ENCODE measurements at regions not wholly inside any gene's neighbourhood (a gene's known extent, or its start where the extent isn't known, plus 50 kb on each side); places are given as distances from the start of the nearest gene placed in this dataset.

GRCh38 chr3:181457756-181458155 is 254.0 kb upstream of the SOX2 start:
- Histone ChIP-seq H3K27me3 (ENCODE audit: control insufficient read depth in 5 of 5, insufficient read depth in 4 of 5, low read length in 5 of 5) (no peaks in the 10 kb centered on the region), H3K4me1 (ENCODE audit: control insufficient read depth in 5 of 5, insufficient read depth in 5 of 5, low read length in 5 of 5) (no peaks in the 10 kb centered on the region), H3K27ac (ENCODE audit: low read depth, low read length) (no peak overlapping the region), H3K36me3 (ENCODE audit: control insufficient read depth in 5 of 5, insufficient read depth in 5 of 5, low read length in 5 of 5) (no peaks in the 10 kb centered on the region), H3K9me3 (ENCODE audit: control insufficient read depth in 5 of 5, low read length in 5 of 5) (peaks cover 0 to 2% (median 0%) of the 10 kb centered on the region in 5 donors), H3K4me3 (ENCODE audit: low read depth in 1 of 5, low read length in 5 of 5) (no peak overlapping the region), H3K9ac (ENCODE audit: low read length in 5 of 5) (no peak overlapping the region)

GRCh38 chr3:181457190-181457589 is 254.5 kb upstream of the SOX2 start:
- H3K9ac ChIP-seq (ENCODE audit: low read length in 5 of 5) = no peak overlapping the region
- H3K9me3 ChIP-seq (ENCODE audit: control insufficient read depth in 5 of 5, low read length in 5 of 5) = peaks cover 0 to 2% (median 0%) of the 10 kb centered on the region in 5 donors
- H3K4me1 ChIP-seq (ENCODE audit: control insufficient read depth in 5 of 5, insufficient read depth in 5 of 5, low read length in 5 of 5) = no peaks in the 10 kb centered on the region
- H3K27ac ChIP-seq (ENCODE audit: low read depth, low read length) = no peak overlapping the region
- H3K27me3 ChIP-seq (ENCODE audit: control insufficient read depth in 5 of 5, insufficient read depth in 4 of 5, low read length in 5 of 5) = no peaks in the 10 kb centered on the region
- no peak overlapping the region for H3K4me3 ChIP-seq (ENCODE audit: low read depth in 1 of 5, low read length in 5 of 5)
- no peaks in the 10 kb centered on the region for H3K36me3 ChIP-seq (ENCODE audit: control insufficient read depth in 5 of 5, insufficient read depth in 5 of 5, low read length in 5 of 5)

GRCh38 chr3:181455276-181455675 is 256.4 kb upstream of the SOX2 start:
- Histone ChIP-seq H3K9me3 (ENCODE audit: control insufficient read depth in 5 of 5, low read length in 5 of 5) (peaks cover 0 to 5% (median 4%) of the 10 kb centered on the region in 5 donors), H3K27ac (ENCODE audit: low read depth, low read length) (no peak overlapping the region), H3K4me3 (ENCODE audit: low read depth in 1 of 5, low read length in 5 of 5) (no peak overlapping the region), H3K27me3 (ENCODE audit: control insufficient read depth in 5 of 5, insufficient read depth in 4 of 5, low read length in 5 of 5) (no peaks in the 10 kb centered on the region), H3K9ac (ENCODE audit: low read length in 5 of 5) (no peak overlapping the region), H3K4me1 (ENCODE audit: control insufficient read depth in 5 of 5, insufficient read depth in 5 of 5, low read length in 5 of 5) (no peaks in the 10 kb centered on the region), H3K36me3 (ENCODE audit: control insufficient read depth in 5 of 5, insufficient read depth in 5 of 5, low read length in 5 of 5) (no peaks in the 10 kb centered on the region)

- Histone ChIP-seq H3K27ac (ENCODE audit: low read depth, low read length) (no peak overlapping the region), H3K9me3 (ENCODE audit: control insufficient read depth in 5 of 5, low read length in 5 of 5) (peaks cover 0 to 9% (median 4%) of the 10 kb centered on the region in 5 donors), H3K27me3 (ENCODE audit: control insufficient read depth in 5 of 5, insufficient read depth in 4 of 5, low read length in 5 of 5) (no peaks in the 10 kb centered on the region), H3K36me3 (ENCODE audit: control insufficient read depth in 5 of 5, insufficient read depth in 5 of 5, low read length in 5 of 5) (no peaks in the 10 kb centered on the region), H3K4me3 (ENCODE audit: low read depth in 1 of 5, low read length in 5 of 5) (no peak overlapping the region), H3K4me1 (ENCODE audit: control insufficient read depth in 5 of 5, insufficient read depth in 5 of 5, low read length in 5 of 5) (no peaks in the 10 kb centered on the region), H3K9ac (ENCODE audit: low read length in 5 of 5) (no peak overlapping the region)
Measured at GRCh38 chr3:181454451-181455027, 257.2 kb upstream of the SOX2 start.

GRCh38 chr3:181446741-181447140 is 265.0 kb upstream of the SOX2 start:
- Histone ChIP-seq H3K4me1 (ENCODE audit: control insufficient read depth in 5 of 5, insufficient read depth in 5 of 5, low read length in 5 of 5) (no peaks in the 10 kb centered on the region), H3K9me3 (ENCODE audit: control insufficient read depth in 5 of 5, low read length in 5 of 5) (peaks cover 0 to 5% (median 4%) of the 10 kb centered on the region in 5 donors), H3K9ac (ENCODE audit: low read length in 5 of 5) (no peak overlapping the region), H3K27me3 (ENCODE audit: control insufficient read depth in 5 of 5, insufficient read depth in 4 of 5, low read length in 5 of 5) (no peaks in the 10 kb centered on the region), H3K27ac (ENCODE audit: low read depth, low read length) (no peak overlapping the region), H3K36me3 (ENCODE audit: control insufficient read depth in 5 of 5, insufficient read depth in 5 of 5, low read length in 5 of 5) (no peaks in the 10 kb centered on the region), H3K4me3 (ENCODE audit: low read depth in 1 of 5, low read length in 5 of 5) (no peak overlapping the region)

- Histone ChIP-seq H3K4me3 (ENCODE audit: low read depth in 1 of 5, low read length in 5 of 5) (no peak overlapping the region), H3K27ac (ENCODE audit: low read depth, low read length) (no peak overlapping the region), H3K27me3 (ENCODE audit: control insufficient read depth in 5 of 5, insufficient read depth in 4 of 5, low read length in 5 of 5) (no peaks in the 10 kb centered on the region), H3K36me3 (ENCODE audit: control insufficient read depth in 5 of 5, insufficient read depth in 5 of 5, low read length in 5 of 5) (no peaks in the 10 kb centered on the region), H3K9ac (ENCODE audit: low read length in 5 of 5) (no peak overlapping the region), H3K9me3 (ENCODE audit: control insufficient read depth in 5 of 5, low read length in 5 of 5) (no peaks in the 10 kb centered on the region), H3K4me1 (ENCODE audit: control insufficient read depth in 5 of 5, insufficient read depth in 5 of 5, low read length in 5 of 5) (no peaks in the 10 kb centered on the region)
Measured at GRCh38 chr3:181442066-181442465, 269.7 kb upstream of the SOX2 start.

GRCh38 chr3:181432992-181433391 is 278.7 kb upstream of the SOX2 start:
- no peak overlapping the region for H3K4me3 ChIP-seq (ENCODE audit: low read depth in 1 of 5, low read length in 5 of 5)
- H3K27ac ChIP-seq (ENCODE audit: low read depth, low read length) = no peak overlapping the region
- no peaks in the 10 kb centered on the region for H3K27me3 ChIP-seq (ENCODE audit: control insufficient read depth in 5 of 5, insufficient read depth in 4 of 5, low read length in 5 of 5)
- peaks cover 0 to 4% (median 0%) of the 10 kb centered on the region in 5 donors for H3K9me3 ChIP-seq (ENCODE audit: control insufficient read depth in 5 of 5, low read length in 5 of 5)
- H3K36me3 ChIP-seq (ENCODE audit: control insufficient read depth in 5 of 5, insufficient read depth in 5 of 5, low read length in 5 of 5) = no peaks in the 10 kb centered on the region
- no peak overlapping the region for H3K9ac ChIP-seq (ENCODE audit: low read length in 5 of 5)
- H3K4me1 ChIP-seq (ENCODE audit: control insufficient read depth in 5 of 5, insufficient read depth in 5 of 5, low read length in 5 of 5) = no peaks in the 10 kb centered on the region

GRCh38 chr3:181431748-181432147 is 280.0 kb upstream of the SOX2 start:
- no peaks in the 10 kb centered on the region for H3K36me3 ChIP-seq (ENCODE audit: control insufficient read depth in 5 of 5, insufficient read depth in 5 of 5, low read length in 5 of 5)
- H3K9ac ChIP-seq (ENCODE audit: low read length in 5 of 5) = no peak overlapping the region
- no peak overlapping the region for H3K4me3 ChIP-seq (ENCODE audit: low read depth in 1 of 5, low read length in 5 of 5)
- H3K27ac ChIP-seq (ENCODE audit: low read depth, low read length) = no peak overlapping the region
- H3K9me3 ChIP-seq (ENCODE audit: control insufficient read depth in 5 of 5, low read length in 5 of 5) = peaks cover 0 to 4% (median 0%) of the 10 kb centered on the region in 5 donors
- H3K27me3 ChIP-seq (ENCODE audit: control insufficient read depth in 5 of 5, insufficient read depth in 4 of 5, low read length in 5 of 5) = no peaks in the 10 kb centered on the region
- no peaks in the 10 kb centered on the region for H3K4me1 ChIP-seq (ENCODE audit: control insufficient read depth in 5 of 5, insufficient read depth in 5 of 5, low read length in 5 of 5)

- Histone ChIP-seq H3K36me3 (ENCODE audit: control insufficient read depth in 5 of 5, insufficient read depth in 5 of 5, low read length in 5 of 5) (no peaks in the 10 kb centered on the region), H3K4me3 (ENCODE audit: low read depth in 1 of 5, low read length in 5 of 5) (no peak overlapping the region), H3K27me3 (ENCODE audit: control insufficient read depth in 5 of 5, insufficient read depth in 4 of 5, low read length in 5 of 5) (no peaks in the 10 kb centered on the region), H3K9me3 (ENCODE audit: control insufficient read depth in 5 of 5, low read length in 5 of 5) (no peaks in the 10 kb centered on the region), H3K4me1 (ENCODE audit: control insufficient read depth in 5 of 5, insufficient read depth in 5 of 5, low read length in 5 of 5) (no peaks in the 10 kb centered on the region), H3K27ac (ENCODE audit: low read depth, low read length) (no peak overlapping the region), H3K9ac (ENCODE audit: low read length in 5 of 5) (no peak overlapping the region)
Measured at GRCh38 chr3:181425074-181425473, 286.7 kb upstream of the SOX2 start.

- Histone ChIP-seq H3K4me3 (ENCODE audit: low read depth in 1 of 5, low read length in 5 of 5) (no peak overlapping the region), H3K27ac (ENCODE audit: low read depth, low read length) (no peak overlapping the region), H3K9me3 (ENCODE audit: control insufficient read depth in 5 of 5, low read length in 5 of 5) (no peaks in the 10 kb centered on the region)
Measured at GRCh38 chr3:181418233-181418632, 293.5 kb upstream of the SOX2 start.

GRCh38 chr3:181417748-181418147 is 294.0 kb upstream of the SOX2 start:
- Histone ChIP-seq H3K4me1 (ENCODE audit: control insufficient read depth in 5 of 5, insufficient read depth in 5 of 5, low read length in 5 of 5) (no peaks in the 10 kb centered on the region), H3K4me3 (ENCODE audit: low read depth in 1 of 5, low read length in 5 of 5) (no peak overlapping the region), H3K27ac (ENCODE audit: low read depth, low read length) (no peak overlapping the region), H3K36me3 (ENCODE audit: control insufficient read depth in 5 of 5, insufficient read depth in 5 of 5, low read length in 5 of 5) (no peaks in the 10 kb centered on the region), H3K9ac (ENCODE audit: low read length in 5 of 5) (no peak overlapping the region), H3K9me3 (ENCODE audit: control insufficient read depth in 5 of 5, low read length in 5 of 5) (no peaks in the 10 kb centered on the region), H3K27me3 (ENCODE audit: control insufficient read depth in 5 of 5, insufficient read depth in 4 of 5, low read length in 5 of 5) (no peaks in the 10 kb centered on the region)

More at GRCh38 chr3:181418233-181418632, 293.5 kb upstream of the SOX2 start:
- Histone ChIP-seq H3K27me3 (ENCODE audit: control insufficient read depth in 5 of 5, insufficient read depth in 4 of 5, low read length in 5 of 5) (no peaks in the 10 kb centered on the region), H3K9ac (ENCODE audit: low read length in 5 of 5) (no peak overlapping the region), H3K4me1 (ENCODE audit: control insufficient read depth in 5 of 5, insufficient read depth in 5 of 5, low read length in 5 of 5) (no peaks in the 10 kb centered on the region), H3K36me3 (ENCODE audit: control insufficient read depth in 5 of 5, insufficient read depth in 5 of 5, low read length in 5 of 5) (no peaks in the 10 kb centered on the region)
